ENCODE measurements at regions not wholly inside any gene's neighbourhood (a gene's known extent, or its start where the extent isn't known, plus 50 kb on each side); places are given as distances from the start of the nearest gene placed in this dataset.
"Not testable (repeated sequence)": the region's sequence is repeated elsewhere in the genome, so short reads cannot be mapped to it uniquely, and the experiment has no call there.

DNA sequence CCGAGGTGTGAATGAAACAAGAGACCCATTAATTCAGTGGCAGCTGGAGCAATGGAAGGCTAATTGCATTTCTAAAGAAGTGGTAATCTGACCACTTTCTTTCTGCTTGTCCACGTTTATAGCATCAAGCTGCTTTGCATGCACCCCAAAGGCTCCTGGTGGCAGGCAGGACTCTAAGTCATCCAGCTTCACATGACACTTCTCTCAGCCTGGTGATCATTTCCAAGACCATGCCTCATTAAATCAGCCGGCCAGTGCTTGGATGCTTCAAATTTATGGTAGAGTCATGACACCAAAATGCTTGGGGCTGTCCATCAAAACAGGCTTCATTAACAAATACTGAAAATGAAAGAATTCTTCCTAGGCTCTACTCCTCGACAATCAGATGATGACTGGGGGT, 614.9 kb downstream of the DOK5 start:
- Histone ChIP-seq H3K9ac (ENCODE audit: low read length) (no peak overlapping the region), H3K4me3 (ENCODE audit: insufficient read depth in 1 of 2, low read depth in 1 of 2, low read length in 2 of 2) (no peak overlapping the region), H2BK120ac (ENCODE audit: low read depth, low read length) (no peak overlapping the region), H3K14ac (ENCODE audit: low read length in 2 of 2) (no peak overlapping the region), H2BK15ac (ENCODE audit: low read depth, poor library complexity, severe bottlenecking) (no peak overlapping the region), H3K4me1 (ENCODE audit: control insufficient read depth, insufficient read depth, low read depth, low read length) (no peaks in the 10 kb centered on the region), H3K18ac (ENCODE audit: low read depth in 1 of 2, low read length in 2 of 2) (no peak overlapping the region), H3K4ac (ENCODE audit: low read depth in 1 of 2, low read length in 2 of 2) (no peak overlapping the region), H2AFZ (ENCODE audit: low read depth, low read length) (no peak overlapping the region), H4K8ac (ENCODE audit: low read length) (no peak overlapping the region), H2BK12ac (ENCODE audit: low read length in 2 of 2) (no peak overlapping the region), H3K79me1 (replicated peaks; ENCODE audit: low read length, poor library complexity, severe bottlenecking) (no peaks in the 10 kb centered on the region), H2BK5ac (ENCODE audit: low read depth, low read length, poor library complexity, severe bottlenecking) (no peak overlapping the region), H3K4me2 (ENCODE audit: low read length, poor library complexity, severe bottlenecking) (no peak overlapping the region), H3K36me3 (ENCODE audit: control insufficient read depth in 1 of 2, insufficient read depth in 2 of 2, low read depth in 1 of 2, low read length in 2 of 2) (no peaks in the 10 kb centered on the region), H3K9me3 (ENCODE audit: control insufficient read depth, low read length) (peaks cover 2% of the 10 kb centered on the region), H2AK5ac (ENCODE audit: low read length, severe bottlenecking) (no peak overlapping the region), H3K27me3 (ENCODE audit: control insufficient read depth in 1 of 2, insufficient read depth in 1 of 2, low read length in 2 of 2) (no peaks in the 10 kb centered on the region), H3K23ac (ENCODE audit: low read length in 2 of 2) (no peak overlapping the region), H4K91ac (ENCODE audit: low read length) (no peak overlapping the region), H3K27ac (ENCODE audit: low read length, poor library complexity, severe bottlenecking) (no peak overlapping the region)
- no peak for DNase-seq
- 57% methylated on average over 4 of the region's 4 CpGs for WGBS

DNA sequence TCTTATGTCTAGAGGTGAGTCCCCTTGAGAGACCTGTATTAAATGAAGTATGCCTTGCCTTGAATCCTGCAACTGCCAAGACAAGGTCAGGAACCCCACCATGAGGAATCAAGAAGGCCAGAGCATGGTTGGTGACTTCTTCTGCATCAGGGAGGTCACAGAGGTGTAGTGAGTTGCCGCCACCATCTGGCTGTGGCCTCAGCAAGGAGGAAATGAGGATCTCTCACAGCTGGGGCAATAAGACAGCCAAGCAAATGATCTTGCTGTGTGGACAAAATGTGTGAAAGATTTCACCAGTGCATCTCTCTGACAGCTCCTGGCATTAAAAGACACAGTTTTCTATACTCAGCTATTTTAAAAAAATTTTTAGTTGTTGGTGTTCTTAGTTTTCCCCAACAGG, 611.0 kb downstream of the DOK5 start:
- no peak overlapping the region for H3K14ac ChIP-seq (ENCODE audit: low read length in 2 of 2)

DNA sequence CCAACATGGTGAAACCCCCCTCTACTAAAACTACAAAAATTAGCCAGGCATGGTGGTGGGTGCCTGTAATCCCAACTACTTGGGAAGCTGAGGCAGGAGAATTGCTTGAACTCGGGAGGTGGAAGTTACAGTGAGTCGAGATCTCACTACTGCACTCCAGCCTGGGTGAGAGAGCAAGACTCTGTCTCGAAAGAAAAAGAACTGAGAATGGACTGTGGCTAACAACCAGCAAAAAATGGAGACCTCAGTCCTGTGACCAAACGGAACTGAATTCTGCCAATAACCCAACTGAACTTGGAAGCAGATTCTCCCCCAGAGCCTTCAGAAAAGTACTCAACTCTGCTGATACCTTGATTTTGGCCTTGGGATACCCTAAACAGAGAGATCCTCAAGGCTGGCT, 604.5 kb downstream of the DOK5 start:
- H3K14ac ChIP-seq (ENCODE audit: low read length in 2 of 2) = no peak overlapping the region
- no peak overlapping the region for H3K4me3 ChIP-seq (ENCODE audit: insufficient read depth in 1 of 2, low read depth in 1 of 2, low read length in 2 of 2)
- no peak overlapping the region for H2AFZ ChIP-seq (ENCODE audit: low read depth, low read length)
- 54% methylated on average over 4 of the region's 4 CpGs for WGBS
- H3K18ac ChIP-seq (ENCODE audit: low read depth in 1 of 2, low read length in 2 of 2) = no peak overlapping the region
- no peak overlapping the region for H2BK5ac ChIP-seq (ENCODE audit: low read depth, low read length, poor library complexity, severe bottlenecking)
- no peaks in the 10 kb centered on the region for H3K27me3 ChIP-seq (ENCODE audit: control insufficient read depth in 1 of 2, insufficient read depth in 1 of 2, low read length in 2 of 2)
- no peak overlapping the region for H2BK12ac ChIP-seq (ENCODE audit: low read length in 2 of 2)
- no peak overlapping the region for H3K27ac ChIP-seq (ENCODE audit: low read length, poor library complexity, severe bottlenecking)
- no peaks in the 10 kb centered on the region for H3K9me3 ChIP-seq (ENCODE audit: control insufficient read depth, low read length)
- H2BK120ac ChIP-seq (ENCODE audit: low read depth, low read length) = no peak overlapping the region
- H2BK15ac ChIP-seq (ENCODE audit: low read depth, poor library complexity, severe bottlenecking) = no peak overlapping the region
- no peaks in the 10 kb centered on the region for H3K79me1 ChIP-seq (replicated peaks; ENCODE audit: low read length, poor library complexity, severe bottlenecking)
- no peak for DNase-seq
- no peak overlapping the region for H3K23ac ChIP-seq (ENCODE audit: low read length in 2 of 2)
- H3K9ac ChIP-seq (ENCODE audit: low read length) = no peak overlapping the region
- no peak overlapping the region for H4K91ac ChIP-seq (ENCODE audit: low read length)
- no peak overlapping the region for H3K4ac ChIP-seq (ENCODE audit: low read depth in 1 of 2, low read length in 2 of 2)
- no peak overlapping the region for H3K4me2 ChIP-seq (ENCODE audit: low read length, poor library complexity, severe bottlenecking)
- no peak overlapping the region for H4K8ac ChIP-seq (ENCODE audit: low read length)
- H3K4me1 ChIP-seq (ENCODE audit: control insufficient read depth, insufficient read depth, low read depth, low read length) = no peaks in the 10 kb centered on the region
- no peak overlapping the region for H2AK5ac ChIP-seq (ENCODE audit: low read length, severe bottlenecking)
- H3K36me3 ChIP-seq (ENCODE audit: control insufficient read depth in 1 of 2, insufficient read depth in 2 of 2, low read depth in 1 of 2, low read length in 2 of 2) = no peaks in the 10 kb centered on the region

More for the DNA sequence above, 611.0 kb downstream of the DOK5 start:
- Histone ChIP-seq H3K79me1 (replicated peaks; ENCODE audit: low read length, poor library complexity, severe bottlenecking) (no peaks in the 10 kb centered on the region), H3K36me3 (ENCODE audit: control insufficient read depth in 1 of 2, insufficient read depth in 2 of 2, low read depth in 1 of 2, low read length in 2 of 2) (no peaks in the 10 kb centered on the region), H2BK5ac (ENCODE audit: low read depth, low read length, poor library complexity, severe bottlenecking) (no peak overlapping the region), H2AK5ac (ENCODE audit: low read length, severe bottlenecking) (no peak overlapping the region), H2BK12ac (ENCODE audit: low read length in 2 of 2) (no peak overlapping the region), H2BK15ac (ENCODE audit: low read depth, poor library complexity, severe bottlenecking) (no peak overlapping the region), H3K4me2 (ENCODE audit: low read length, poor library complexity, severe bottlenecking) (no peak overlapping the region), H3K18ac (ENCODE audit: low read depth in 1 of 2, low read length in 2 of 2) (no peak overlapping the region), H3K23ac (ENCODE audit: low read length in 2 of 2) (no peak overlapping the region), H3K4me3 (ENCODE audit: insufficient read depth in 1 of 2, low read depth in 1 of 2, low read length in 2 of 2) (no peak overlapping the region), H3K9me3 (ENCODE audit: control insufficient read depth, low read length) (peaks cover 3% of the 10 kb centered on the region), H2AFZ (ENCODE audit: low read depth, low read length) (no peak overlapping the region), H3K27me3 (ENCODE audit: control insufficient read depth in 1 of 2, insufficient read depth in 1 of 2, low read length in 2 of 2) (no peaks in the 10 kb centered on the region), H3K4me1 (ENCODE audit: control insufficient read depth, insufficient read depth, low read depth, low read length) (no peaks in the 10 kb centered on the region), H4K91ac (ENCODE audit: low read length) (no peak overlapping the region), H2BK120ac (ENCODE audit: low read depth, low read length) (no peak overlapping the region), H4K8ac (ENCODE audit: low read length) (no peak overlapping the region), H3K4ac (ENCODE audit: low read depth in 1 of 2, low read length in 2 of 2) (no peak overlapping the region), H3K9ac (ENCODE audit: low read length) (no peak overlapping the region), H3K27ac (ENCODE audit: low read length, poor library complexity, severe bottlenecking) (no peak overlapping the region)
- 54% methylated on average over 1 of the region's 1 CpG for WGBS
- no peak for DNase-seq

DNA sequence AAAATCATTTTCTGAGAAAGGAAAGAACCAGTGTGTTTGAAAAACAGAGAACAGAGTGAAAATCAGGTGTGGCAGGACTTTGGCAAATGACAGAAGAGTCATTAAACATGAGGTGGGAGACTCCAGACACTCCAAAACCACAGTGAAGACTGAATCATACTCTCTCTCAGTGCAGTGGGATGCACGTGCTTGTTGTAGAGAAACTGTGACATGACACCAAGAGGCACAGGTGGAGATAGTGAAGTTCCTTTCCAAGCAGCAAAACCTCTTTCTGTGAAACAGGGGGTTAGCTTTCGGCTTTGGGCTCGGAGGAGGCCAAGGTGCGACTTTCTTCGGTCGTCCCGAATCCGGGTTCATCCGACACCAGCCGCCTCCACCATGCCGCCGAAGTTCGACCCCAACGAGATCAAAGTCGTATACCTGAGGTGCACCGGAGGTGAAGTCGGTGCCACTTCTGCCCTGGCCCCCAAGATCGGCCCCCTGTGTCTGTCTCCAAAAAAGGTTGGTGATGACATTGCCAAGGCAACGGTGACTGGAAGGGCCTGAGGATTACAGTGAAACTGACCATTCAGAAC, 599.0 kb downstream of the DOK5 start:
- not testable (repeated sequence) for H3K9me3 ChIP-seq (ENCODE audit: control insufficient read depth, low read length); DNase-seq; H2BK120ac ChIP-seq (ENCODE audit: low read depth, low read length); H3K23ac ChIP-seq (ENCODE audit: low read length in 2 of 2); H3K18ac ChIP-seq (ENCODE audit: low read depth in 1 of 2, low read length in 2 of 2); H4K8ac ChIP-seq (ENCODE audit: low read length); H2BK15ac ChIP-seq (ENCODE audit: low read depth, poor library complexity, severe bottlenecking); H3K4me2 ChIP-seq (ENCODE audit: low read length, poor library complexity, severe bottlenecking); H3K4me1 ChIP-seq (ENCODE audit: control insufficient read depth, insufficient read depth, low read depth, low read length); H4K91ac ChIP-seq (ENCODE audit: low read length); H3K27me3 ChIP-seq (ENCODE audit: control insufficient read depth in 1 of 2, insufficient read depth in 1 of 2, low read length in 2 of 2); H3K36me3 ChIP-seq (ENCODE audit: control insufficient read depth in 1 of 2, insufficient read depth in 2 of 2, low read depth in 1 of 2, low read length in 2 of 2); H2BK12ac ChIP-seq (ENCODE audit: low read length in 2 of 2); H3K27ac ChIP-seq (ENCODE audit: low read length, poor library complexity, severe bottlenecking); H3K9ac ChIP-seq (ENCODE audit: low read length); H3K4me3 ChIP-seq (ENCODE audit: insufficient read depth in 1 of 2, low read depth in 1 of 2, low read length in 2 of 2); H3K4ac ChIP-seq (ENCODE audit: low read depth in 1 of 2, low read length in 2 of 2); H2AK5ac ChIP-seq (ENCODE audit: low read length, severe bottlenecking); H2BK5ac ChIP-seq (ENCODE audit: low read depth, low read length, poor library complexity, severe bottlenecking); H2AFZ ChIP-seq (ENCODE audit: low read depth, low read length); H3K79me1 ChIP-seq (replicated peaks; ENCODE audit: low read length, poor library complexity, severe bottlenecking); H3K14ac ChIP-seq (ENCODE audit: low read length in 2 of 2)
- WGBS = 96% methylated on average over 14 of the region's 19 CpGs

All from mesenchymal stem cell (in vitro differentiated cells and primary cell).